Ovary (tissue), 3 donors: ENCODE measurements at regions not wholly inside any gene's neighbourhood (a gene's known extent, or its start where the extent isn't known, plus 50 kb on each side); places are given as distances from the start of the nearest gene placed in this dataset.
"Not testable (repeated sequence)": the region's sequence is repeated elsewhere in the genome, so short reads cannot be mapped to it uniquely, and the experiment has no call there.

Source experiments
- POLR2A ChIP-seq: fragments of 450-650 bp; IDR thresholded peaks from one replicate; pipeline ENCODE4 v1.6.1; 2017; ENCODE audit warnings: antibody characterized with exemption, mild to moderate bottlenecking, moderate library complexity
- TF ChIP-seq, protein P1 (sequence below), 3 donors: fragments of 450-650 bp in 2 of 3; fragments of 200-600 bp in 1 of 3; IDR thresholded peaks; one replicate each; pipeline versions ENCODE4 v1.5.1 to v1.8.0; 2016 to 2022; ENCODE audit warnings: antibody characterized with exemption in 3 of 3, mild to moderate bottlenecking in 1 of 3
- donor health status: DM: no; HTN: no; CAD: no.

DNA sequence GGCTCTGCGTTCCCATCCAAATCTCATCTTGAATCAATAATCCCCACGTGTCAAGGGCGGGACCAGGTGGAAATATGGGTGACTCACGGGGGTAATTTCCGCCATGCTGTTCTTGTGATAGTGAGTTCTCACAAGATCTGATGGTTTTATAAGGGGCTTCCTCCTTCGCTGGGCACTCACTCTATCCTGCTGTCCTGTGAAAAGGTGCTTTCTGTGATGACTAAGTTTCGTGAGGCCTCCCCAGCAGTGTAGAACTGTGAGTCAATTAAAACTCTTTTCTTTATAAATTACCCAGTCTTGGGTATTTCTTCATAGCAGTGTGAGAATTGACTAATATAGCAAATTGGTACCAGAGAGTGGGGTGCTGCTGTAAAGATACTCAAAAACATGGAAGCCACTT, 142.4 kb upstream of the TFPI start:
- TF ChIP-seq, protein P1, sequence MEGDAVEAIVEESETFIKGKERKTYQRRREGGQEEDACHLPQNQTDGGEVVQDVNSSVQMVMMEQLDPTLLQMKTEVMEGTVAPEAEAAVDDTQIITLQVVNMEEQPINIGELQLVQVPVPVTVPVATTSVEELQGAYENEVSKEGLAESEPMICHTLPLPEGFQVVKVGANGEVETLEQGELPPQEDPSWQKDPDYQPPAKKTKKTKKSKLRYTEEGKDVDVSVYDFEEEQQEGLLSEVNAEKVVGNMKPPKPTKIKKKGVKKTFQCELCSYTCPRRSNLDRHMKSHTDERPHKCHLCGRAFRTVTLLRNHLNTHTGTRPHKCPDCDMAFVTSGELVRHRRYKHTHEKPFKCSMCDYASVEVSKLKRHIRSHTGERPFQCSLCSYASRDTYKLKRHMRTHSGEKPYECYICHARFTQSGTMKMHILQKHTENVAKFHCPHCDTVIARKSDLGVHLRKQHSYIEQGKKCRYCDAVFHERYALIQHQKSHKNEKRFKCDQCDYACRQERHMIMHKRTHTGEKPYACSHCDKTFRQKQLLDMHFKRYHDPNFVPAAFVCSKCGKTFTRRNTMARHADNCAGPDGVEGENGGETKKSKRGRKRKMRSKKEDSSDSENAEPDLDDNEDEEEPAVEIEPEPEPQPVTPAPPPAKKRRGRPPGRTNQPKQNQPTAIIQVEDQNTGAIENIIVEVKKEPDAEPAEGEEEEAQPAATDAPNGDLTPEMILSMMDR (IDR thresholded peaks at IDR 0.05): not testable (repeated sequence)
- not testable (repeated sequence) for TF ChIP-seq POLR2A
